Urinary bladder (tissue), 3 donors: ENCODE measurements at regions not wholly inside any gene's neighbourhood (a gene's known extent, or its start where the extent isn't known, plus 50 kb on each side); places are given as distances from the start of the nearest gene placed in this dataset.

Source experiments
- DNase-seq: peaks from one replicate; pipeline ENCODE4 v3.0.0-alpha.2; 2015; ENCODE audit errors: extremely low spot score
- H3K27ac ChIP-seq: one replicate; pipeline ENCODE4 v1.5.1; 2013; ENCODE audit warnings: low read depth, mild to moderate bottlenecking, moderate library complexity
- H3K36me3 ChIP-seq: one replicate; pipeline ENCODE4 v1.6.1; 2013; ENCODE audit warnings: mild to moderate bottlenecking, moderate library complexity; ENCODE audit not compliant: insufficient read depth
- H3K4me1 ChIP-seq: one replicate; pipeline ENCODE4 v1.6.1; 2013; ENCODE audit warnings: mild to moderate bottlenecking, moderate library complexity; ENCODE audit not compliant: insufficient read depth
- H3K4me3 ChIP-seq: one replicate; pipeline ENCODE4 v1.5.1; 2013; ENCODE audit warnings: low read depth, low read length
- WGBS: extraction: QIAGEN DNeasy Blood & Tissue Kit; methylation state at CpG from one replicate; pipeline ENCODE4 v1.1.7; 2013; 5-methylcytosine and 5-hydroxymethylcytosine counted together
- donor health status: healthy with polysubstance abuse.
- donor health status: healthy.

- Histone ChIP-seq H3K36me3 (no peaks in the 10 kb centered on the region), H3K27ac (no peak overlapping the region)
- 79% methylated on average over 1 of the region's 1 CpG for WGBS
Observed at GRCh38 chr5:26828294-26828693, 210.1 kb downstream of the CDH9 start.

GRCh38 chr5:26813235-26813634 is 225.2 kb downstream of the CDH9 start:
- no peak overlapping the region for H3K4me3 ChIP-seq
- no peak overlapping the region for H3K27ac ChIP-seq
- no peak for DNase-seq
- 85% methylated on average over 7 of the region's 7 CpGs for WGBS
- H3K36me3 ChIP-seq, result no peaks in the 10 kb centered on the region
- H3K4me1 ChIP-seq, result no peaks in the 10 kb centered on the region

More at GRCh38 chr5:26828294-26828693, 210.1 kb downstream of the CDH9 start:
- Histone ChIP-seq H3K4me3 (no peak overlapping the region), H3K4me1 (no peaks in the 10 kb centered on the region)
- no peak for DNase-seq

DNA sequence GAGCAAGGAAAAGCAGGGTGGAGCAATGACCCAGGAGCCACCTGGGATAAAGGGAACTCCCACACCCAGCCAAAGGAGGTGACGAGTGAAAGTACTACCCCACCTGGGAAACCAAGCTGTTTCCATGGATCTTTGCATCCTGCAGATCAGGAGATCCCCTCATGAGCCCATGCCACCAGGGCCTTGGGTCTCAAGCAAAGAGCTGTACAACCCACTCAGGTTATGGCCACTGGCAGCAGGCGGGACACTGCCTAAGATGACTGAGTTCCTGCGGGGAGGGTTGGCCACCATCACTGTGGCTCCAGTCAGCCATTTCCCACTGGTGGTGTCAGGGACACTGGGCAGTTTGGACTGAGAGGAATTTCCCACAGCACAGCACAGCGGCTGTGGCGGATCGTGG is 225.7 kb downstream of the CDH9 start:
- DNase-seq, result no peak
- WGBS, result 92% methylated on average over 6 of the region's 6 CpGs
- Histone ChIP-seq H3K4me3 (no peak overlapping the region), H3K36me3 (no peaks in the 10 kb centered on the region), H3K4me1 (no peaks in the 10 kb centered on the region), H3K27ac (no peak overlapping the region)

- Histone ChIP-seq H3K27ac (no peak overlapping the region), H3K4me1 (no peaks in the 10 kb centered on the region), H3K36me3 (no peaks in the 10 kb centered on the region), H3K4me3 (no peak overlapping the region)
- WGBS, result 89% methylated on average over 16 of the region's 16 CpGs
- no peak for DNase-seq
Observed at GRCh38 chr5:26807231-26808199, 230.9 kb downstream of the CDH9 start.

- Histone ChIP-seq H3K4me3 (no peak overlapping the region), H3K36me3 (no peaks in the 10 kb centered on the region), H3K4me1 (no peaks in the 10 kb centered on the region), H3K27ac (no peak overlapping the region)
- 0% methylated on average over 1 of the region's 1 CpG for WGBS
- no peak for DNase-seq
Observed at GRCh38 chr5:26805076-26805475, 233.3 kb downstream of the CDH9 start.

GRCh38 chr5:26802944-26803343 is 235.4 kb downstream of the CDH9 start:
- no peak for DNase-seq
- Histone ChIP-seq H3K4me3 (no peak overlapping the region), H3K4me1 (no peaks in the 10 kb centered on the region), H3K36me3 (no peaks in the 10 kb centered on the region), H3K27ac (no peak overlapping the region)
- WGBS, result 64% methylated on average over 4 of the region's 4 CpGs

GRCh38 chr5:26791433-26791832 is 247.0 kb downstream of the CDH9 start:
- Histone ChIP-seq H3K36me3 (no peaks in the 10 kb centered on the region), H3K27ac (no peak overlapping the region), H3K4me3 (no peak overlapping the region), H3K4me1 (no peaks in the 10 kb centered on the region)
- DNase-seq, result no peak
- 39% methylated on average over 1 of the region's 1 CpG for WGBS

GRCh38 chr5:26791021-26791420 is 247.4 kb downstream of the CDH9 start:
- Histone ChIP-seq H3K4me3 (no peak overlapping the region), H3K4me1 (no peaks in the 10 kb centered on the region), H3K27ac (no peak overlapping the region), H3K36me3 (no peaks in the 10 kb centered on the region)
- 40% methylated on average over 3 of the region's 3 CpGs for WGBS
- no peak for DNase-seq

GRCh38 chr5:26763215-26763614 is 275.2 kb downstream of the CDH9 start:
- Histone ChIP-seq H3K4me3 (no peak overlapping the region), H3K4me1 (no peaks in the 10 kb centered on the region), H3K36me3 (no peaks in the 10 kb centered on the region), H3K27ac (no peak overlapping the region)
- 39% methylated on average over 3 of the region's 3 CpGs for WGBS
- DNase-seq, result peak; percentile 11

DNA sequence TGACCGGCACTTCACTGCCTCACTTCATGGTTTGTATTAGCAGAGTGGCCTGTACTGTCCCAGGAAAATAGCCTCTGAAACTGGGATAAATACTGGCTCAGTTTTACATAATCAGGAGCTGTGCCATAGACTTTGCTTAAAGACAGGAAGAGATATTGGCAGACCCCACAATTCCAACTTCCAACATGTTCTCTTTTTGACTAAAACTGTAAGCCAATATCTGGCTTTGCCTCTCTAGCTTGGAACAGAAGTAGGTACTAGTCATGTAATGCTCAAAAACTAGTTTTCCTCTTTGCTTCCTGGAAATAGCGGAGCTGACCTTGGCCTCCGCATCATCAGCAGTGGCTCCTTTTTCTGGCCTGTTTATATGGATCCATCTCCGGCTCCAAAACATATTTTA is 276.9 kb downstream of the CDH9 start:
- 74% methylated on average over 4 of the region's 4 CpGs for WGBS
- Histone ChIP-seq H3K4me1 (no peaks in the 10 kb centered on the region), H3K4me3 (no peak overlapping the region), H3K27ac (no peak overlapping the region), H3K36me3 (no peaks in the 10 kb centered on the region)
- DNase-seq, result no peak

DNA sequence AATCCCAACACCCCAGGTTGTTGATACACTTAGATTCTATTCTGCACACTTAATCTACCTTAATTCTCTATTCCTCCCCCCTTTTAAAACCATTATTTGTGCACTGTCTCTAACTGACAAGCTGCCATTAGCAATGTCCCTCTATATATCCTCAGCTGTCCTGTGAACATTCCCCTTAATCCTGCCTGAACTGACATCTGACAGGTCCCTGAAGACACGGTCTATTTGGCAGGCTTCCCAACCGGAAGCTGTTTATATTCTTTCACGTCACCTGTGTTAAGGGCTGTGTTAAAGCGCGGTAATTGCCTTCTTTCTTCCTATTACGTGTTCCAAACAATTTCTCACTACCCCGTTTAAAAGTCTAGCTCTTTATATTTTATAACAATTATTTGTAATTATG is 277.3 kb downstream of the CDH9 start:
- no peak for DNase-seq
- 53% methylated on average over 7 of the region's 7 CpGs for WGBS
- Histone ChIP-seq H3K36me3 (no peaks in the 10 kb centered on the region), H3K4me3 (no peak overlapping the region), H3K4me1 (no peaks in the 10 kb centered on the region), H3K27ac (no peak overlapping the region)

GRCh38 chr5:26757941-26758340 is 280.4 kb downstream of the CDH9 start:
- no peak for DNase-seq
- Histone ChIP-seq H3K4me3 (no peak overlapping the region), H3K4me1 (no peaks in the 10 kb centered on the region), H3K36me3 (no peaks in the 10 kb centered on the region), H3K27ac (no peak overlapping the region)
- WGBS, result 58% methylated on average over 2 of the region's 2 CpGs

- Histone ChIP-seq H3K4me3 (no peak overlapping the region), H3K4me1 (no peaks in the 10 kb centered on the region), H3K27ac (no peak overlapping the region), H3K36me3 (no peaks in the 10 kb centered on the region)
- 27% methylated on average over 1 of the region's 1 CpG for whole genome bisulfite sequencing
- no peak for DNase-seq
Observed at GRCh38 chr5:26749829-26750228, 288.6 kb downstream of the CDH9 start.

GRCh38 chr5:26740182-26740581 is 298.2 kb downstream of the CDH9 start:
- no peak overlapping the region for H3K27ac ChIP-seq
- DNase-seq, result no peak
- H3K36me3 ChIP-seq, result no peaks in the 10 kb centered on the region
- H3K4me3 ChIP-seq, result no peak overlapping the region
- H3K4me1 ChIP-seq, result no peaks in the 10 kb centered on the region
